Activated gamma-delta T cell (primary cell): ENCODE measurements at regions not wholly inside any gene's neighbourhood (a gene's known extent, or its start where the extent isn't known, plus 50 kb on each side); places are given as distances from the start of the nearest gene placed in this dataset.

Source experiments
- DNase-seq: peaks from one replicate; lab custom pipeline; 2025; lab: John Stamatoyannopoulos, UW

DNA sequence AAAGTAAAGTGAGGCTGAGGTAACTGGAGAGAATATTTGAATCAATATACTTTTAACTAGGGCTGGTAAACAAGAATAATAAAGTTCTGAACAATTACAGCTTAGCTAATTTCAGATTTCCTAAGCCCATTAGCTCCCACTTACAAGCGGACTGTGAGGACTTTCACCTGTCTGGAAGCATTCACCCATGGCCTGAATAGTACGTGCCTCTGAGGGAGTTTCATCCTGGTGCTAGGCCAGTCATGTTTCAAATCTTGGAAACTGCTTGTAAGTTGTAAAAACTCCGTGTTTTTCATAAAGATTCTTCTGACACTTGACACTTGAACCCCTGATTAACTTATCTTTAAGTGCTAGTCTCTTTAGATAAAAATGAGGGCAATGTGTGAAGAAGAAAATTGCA, 975.2 kb upstream of the GHITM start:
- DNase-seq = no peak

DNA sequence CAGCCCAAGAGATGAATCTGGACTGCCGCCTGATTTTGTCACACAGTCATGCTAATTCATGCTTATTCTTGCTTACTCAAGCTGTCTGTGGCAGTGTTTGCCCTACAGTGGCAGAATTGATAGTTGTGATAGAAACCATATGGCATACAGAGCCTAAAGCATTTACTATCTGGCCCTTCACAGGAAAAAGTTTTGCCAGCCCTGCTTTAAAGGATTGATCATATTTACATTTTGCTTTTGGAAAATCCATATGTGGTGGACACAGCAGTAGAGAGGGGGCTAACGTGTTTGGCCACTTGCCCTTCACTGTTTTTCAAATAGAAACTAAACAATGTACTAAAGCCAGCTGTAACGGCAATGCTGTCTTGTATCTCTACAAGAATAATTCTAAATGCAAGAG, 974.0 kb upstream of the GHITM start:
- no peak for DNase-seq

DNA sequence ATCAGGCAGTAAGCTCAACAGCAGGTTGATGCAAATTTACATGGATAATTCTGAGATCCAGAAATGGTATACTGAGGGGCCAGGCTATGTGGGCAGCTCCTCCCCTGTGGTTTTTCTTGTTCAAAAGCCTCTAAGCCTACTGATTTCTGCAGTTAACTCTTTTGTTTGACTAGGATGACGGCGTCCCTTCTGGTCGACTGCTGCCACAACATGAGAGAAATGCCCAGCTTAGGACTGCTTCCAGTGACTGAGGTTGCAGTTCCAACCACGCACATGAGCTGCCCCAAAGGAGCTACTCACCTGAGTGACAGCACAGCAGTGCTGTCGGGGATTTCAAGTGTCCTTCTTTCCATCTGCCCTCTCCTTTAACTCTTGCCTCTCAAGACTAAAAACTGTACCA, 973.0 kb upstream of the GHITM start:
- no peak for DNase-seq

DNA sequence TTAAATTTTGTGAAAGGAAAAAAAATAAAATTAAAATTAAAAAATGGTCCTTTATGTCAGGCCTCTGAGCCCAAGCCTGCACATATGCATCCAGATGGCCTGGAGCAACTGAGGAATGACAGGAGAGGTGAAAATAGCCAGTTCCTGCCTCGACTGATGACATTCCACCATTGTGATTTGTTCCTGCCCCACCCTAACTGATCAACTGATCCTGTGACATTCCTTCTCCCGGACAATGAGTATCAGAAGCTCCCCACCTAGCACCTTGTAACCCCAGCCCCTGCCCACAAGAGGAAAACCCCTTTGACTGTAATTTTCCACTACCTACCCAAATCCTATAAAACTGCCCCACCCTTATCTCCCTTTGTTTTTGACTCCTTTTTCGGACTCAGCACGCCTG, 972.2 kb upstream of the GHITM start:
- no peak for DNase-seq

DNA sequence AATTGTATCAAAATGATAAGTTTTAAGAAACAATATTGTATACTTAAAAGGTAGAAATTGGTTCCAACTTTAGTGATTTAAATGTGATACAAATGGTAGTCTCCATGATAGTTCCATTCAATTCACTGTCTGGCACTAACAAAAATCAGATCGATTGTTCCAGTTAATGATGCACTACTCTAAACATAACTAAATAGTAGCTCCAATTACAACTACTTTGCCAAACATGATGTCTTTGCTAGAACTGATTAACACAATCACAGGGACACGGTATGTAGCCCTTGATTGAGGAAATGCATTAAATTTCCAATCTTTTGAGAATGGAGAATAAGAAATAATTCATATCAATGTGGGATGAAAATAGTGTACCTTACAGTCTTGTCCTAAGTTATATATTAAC, 962.4 kb upstream of the GHITM start:
- DNase-seq = no peak

DNA sequence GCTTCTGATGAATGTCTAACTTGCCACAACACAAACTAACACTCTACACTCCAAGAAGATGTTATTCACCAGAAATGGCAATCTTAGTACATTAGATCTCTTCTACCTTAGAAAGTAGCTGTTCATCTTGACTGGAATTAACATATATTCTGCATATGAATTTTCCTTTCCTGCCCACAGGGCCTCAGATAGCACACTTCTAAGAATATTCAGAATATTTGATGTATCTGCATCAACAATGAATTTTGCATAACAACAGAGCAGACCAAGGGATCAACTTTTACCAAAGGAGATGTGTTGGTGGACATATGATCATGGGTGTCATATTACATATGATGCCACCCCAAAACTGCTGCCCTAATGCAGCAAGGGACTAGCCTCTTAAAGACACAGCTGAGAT, 960.8 kb upstream of the GHITM start:
- DNase-seq = no peak

DNA sequence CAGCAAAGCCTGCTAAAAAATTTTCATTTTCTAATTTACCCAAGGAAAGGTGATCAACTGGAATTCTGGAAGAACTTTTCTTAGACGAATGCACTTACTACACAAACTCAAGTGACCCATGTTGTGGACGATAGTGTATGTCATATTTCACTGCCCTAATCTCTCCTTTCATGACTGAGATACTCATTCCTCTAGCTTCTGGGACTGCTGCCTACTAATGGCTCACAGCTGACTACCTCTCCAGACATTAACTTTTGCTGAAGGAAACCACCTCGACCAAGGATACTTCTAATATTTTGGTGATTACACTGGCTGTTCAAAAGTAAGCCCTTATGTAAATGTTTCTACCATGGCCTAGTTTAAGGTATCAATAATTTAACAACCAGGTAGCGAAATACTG, 959.9 kb upstream of the GHITM start:
- no peak for DNase-seq

DNA sequence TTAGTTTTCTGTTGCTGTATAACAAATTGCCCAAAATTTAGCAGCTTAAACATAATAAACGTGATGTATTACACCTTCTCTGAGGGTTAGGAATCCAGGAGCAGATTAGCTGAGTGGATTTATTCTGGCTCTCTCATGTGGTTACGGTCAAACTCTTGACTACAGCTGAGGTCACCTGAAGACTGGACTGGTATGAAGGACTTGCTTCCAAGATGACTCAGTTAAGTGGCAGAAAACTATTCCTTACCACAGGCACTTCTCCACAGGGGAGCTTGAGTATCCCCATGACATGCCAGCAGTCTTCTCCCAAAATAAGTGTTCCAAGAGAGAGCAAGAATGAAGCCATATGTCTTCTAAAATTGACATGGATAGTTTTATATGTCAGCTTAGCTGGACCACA, 957.2 kb upstream of the GHITM start:
- no peak for DNase-seq

DNA sequence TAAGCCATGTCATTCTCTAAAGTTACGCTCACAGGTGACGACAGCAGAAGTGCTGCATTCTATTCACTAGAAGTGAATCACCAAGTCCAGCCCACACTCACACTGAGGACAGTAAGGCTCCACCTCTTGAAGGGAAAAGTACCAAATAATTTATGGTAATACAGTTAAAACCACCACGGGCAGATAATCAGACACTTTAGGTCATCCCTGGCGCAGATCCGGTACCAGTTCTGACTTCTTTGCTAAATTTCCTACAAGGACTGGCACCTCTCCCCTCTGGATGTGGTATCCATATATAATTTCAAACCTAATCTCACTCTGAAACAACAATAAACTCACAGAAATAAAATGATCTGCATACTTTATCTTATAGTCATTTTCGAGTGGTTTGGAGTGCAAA, 954.7 kb upstream of the GHITM start:
- DNase-seq = no peak

DNA sequence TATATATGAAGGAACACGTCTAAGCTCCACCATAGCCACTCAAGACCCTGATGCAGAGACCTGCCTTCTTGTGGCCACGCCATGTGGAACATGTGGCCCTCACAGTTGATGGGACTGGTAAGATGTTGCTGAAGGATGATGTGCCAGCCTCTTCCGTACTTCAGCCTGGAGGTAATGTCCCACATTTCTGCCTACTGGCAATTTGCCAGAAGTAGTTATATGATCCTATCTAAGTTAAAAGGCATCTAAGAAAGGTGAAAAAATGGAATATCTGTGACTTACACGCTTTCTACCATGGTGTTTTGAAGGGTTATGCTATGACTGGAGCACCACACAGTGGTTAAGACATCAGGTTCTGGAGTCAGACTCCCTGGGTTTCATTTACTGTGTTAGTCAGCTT, 948.7 kb upstream of the GHITM start:
- no peak for DNase-seq

DNA sequence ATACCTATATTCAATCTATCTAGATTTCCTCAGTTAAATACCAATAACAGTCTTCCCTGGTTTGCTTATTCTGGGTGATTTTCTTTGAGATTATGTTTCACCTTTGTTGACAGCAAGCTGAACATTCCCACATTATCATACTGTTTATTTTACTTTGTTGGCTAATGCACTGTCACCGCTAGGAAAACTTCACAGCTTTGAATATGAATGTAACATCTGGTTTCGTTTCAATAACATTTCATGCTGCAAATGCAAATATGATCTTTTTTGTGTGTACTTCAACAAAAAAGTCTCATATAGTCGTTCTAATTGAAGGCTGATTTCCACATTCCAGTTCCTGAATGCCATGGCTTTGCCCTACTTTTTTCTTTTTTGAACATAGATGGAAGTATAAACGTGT, 946.3 kb upstream of the GHITM start:
- DNase-seq = no peak

DNA sequence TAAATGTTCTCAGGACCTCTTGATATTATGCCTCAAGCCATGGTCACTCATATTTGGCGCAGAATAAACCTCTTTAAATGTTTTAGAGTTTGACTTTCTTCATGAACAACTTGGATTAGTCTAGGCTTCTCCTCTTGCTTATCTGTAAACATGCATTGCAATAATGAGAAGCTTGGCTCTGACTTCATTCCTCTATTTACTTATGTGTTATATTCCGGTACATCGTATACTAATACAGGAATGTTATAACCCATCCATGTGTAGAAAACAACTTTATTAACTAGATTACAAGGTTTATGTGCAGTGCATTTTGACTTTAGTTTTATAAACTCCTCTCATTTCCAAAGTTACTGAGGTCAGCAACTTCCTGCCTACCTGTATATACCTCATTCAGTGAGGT, 944.3 kb upstream of the GHITM start:
- no peak for DNase-seq

DNA sequence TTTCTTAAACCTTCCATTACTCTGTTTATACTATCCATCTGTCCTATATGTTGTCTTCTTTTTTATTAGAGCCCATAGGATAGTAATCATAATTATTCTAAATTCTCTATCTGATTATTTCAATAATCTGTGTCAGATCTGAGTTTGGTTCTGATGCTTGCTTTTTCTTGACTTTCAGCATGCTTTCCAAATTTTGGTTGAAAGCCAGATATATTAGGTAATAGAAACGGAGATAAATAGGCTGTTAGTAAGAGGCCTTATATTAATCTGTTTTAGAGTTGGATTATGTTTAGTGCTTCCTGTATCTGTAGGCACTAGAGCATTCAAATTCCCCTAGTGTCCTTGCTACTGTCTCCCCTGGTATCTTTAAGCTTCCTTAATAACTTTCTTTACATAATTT, 939.9 kb upstream of the GHITM start:
- no peak for DNase-seq

DNA sequence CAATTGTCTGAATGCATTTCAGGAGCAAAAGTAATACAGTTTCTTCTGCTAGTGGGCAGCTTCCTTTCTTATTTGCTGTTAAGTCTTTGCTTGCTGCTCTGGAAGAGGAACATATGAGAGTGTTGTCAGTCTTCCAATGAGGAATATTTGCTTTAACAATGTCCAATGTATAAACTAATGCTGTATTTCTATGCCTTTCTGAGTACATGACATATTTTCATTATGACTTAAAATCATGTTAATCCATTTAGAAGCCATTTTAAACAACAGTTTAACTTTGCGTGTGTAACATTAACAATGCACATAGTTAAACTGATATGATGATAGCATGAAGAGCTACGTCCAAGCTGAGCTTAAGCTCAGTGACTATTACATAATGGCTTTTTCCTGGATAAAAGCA, 933.4 kb upstream of the GHITM start:
- DNase-seq = no peak

DNA sequence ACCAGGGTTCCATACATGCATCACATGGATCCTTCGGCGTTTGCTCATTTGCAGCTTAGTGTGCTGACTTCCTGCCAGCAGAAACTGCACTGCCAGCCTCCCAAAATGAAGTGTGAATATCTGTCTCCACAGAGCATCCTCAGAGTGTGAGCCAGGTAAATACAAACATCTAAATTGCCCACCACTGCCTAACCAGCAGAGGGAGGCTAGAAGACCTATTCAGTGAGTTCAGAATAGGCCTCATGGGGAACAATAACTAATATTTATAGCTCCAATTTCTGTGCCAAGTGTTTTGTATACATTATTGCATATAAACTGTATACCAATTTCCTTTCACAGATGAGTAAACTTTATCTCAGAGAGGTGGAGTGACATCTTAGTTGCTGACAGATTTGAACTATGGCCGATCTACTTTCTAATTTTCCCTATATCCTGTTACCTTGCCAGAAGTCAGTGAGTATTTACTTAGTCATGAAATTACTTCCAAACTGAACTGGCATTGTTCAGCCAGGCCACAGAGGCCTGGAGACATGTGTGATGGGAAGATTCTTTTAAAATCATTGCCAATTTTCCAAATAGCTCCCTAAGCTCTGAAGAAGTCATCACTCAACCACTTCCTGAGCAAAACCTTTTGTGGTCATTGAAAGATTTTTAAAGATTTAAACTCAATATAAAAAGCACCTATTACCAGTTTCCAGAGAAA, 926.5 kb upstream of the GHITM start:
- no peak for DNase-seq

DNA sequence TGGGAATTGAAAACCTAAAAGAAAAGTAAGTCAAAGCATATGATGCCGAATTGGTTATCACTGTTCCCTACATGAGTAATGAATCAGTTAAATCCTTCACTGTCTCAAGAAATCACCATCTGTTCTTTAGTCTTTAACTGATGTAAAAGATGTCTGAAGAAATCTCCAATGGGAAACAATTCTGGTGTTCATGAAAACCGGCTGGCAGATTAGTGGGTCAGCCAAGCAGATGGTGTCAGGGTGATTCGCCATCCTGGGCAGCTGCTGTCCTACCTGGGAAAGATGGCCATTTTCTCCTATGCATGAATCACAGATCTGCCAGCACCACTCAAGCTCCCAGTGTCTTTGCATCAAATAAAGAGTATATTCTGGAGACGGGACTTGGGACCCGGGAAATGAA, 925.2 kb upstream of the GHITM start:
- DNase-seq = no peak

DNA sequence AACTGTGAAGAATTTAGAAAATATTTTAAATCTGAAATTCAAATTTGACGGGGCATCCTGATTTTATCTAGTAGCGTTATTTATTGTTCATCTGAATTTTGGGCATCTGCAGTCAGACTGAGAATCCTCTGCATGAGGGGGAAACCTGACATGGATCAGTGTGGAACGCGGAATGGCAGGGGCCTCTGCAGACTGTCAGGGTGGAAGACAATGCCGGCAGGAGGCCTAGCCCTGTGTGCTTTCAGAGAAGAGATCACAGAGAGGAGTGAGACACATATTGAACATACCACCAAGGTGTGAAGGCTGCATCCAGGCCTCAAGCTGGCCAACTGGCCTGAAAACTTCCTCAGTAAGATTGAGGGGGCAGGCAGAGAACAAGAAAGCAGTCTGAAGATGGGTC, 921.1 kb upstream of the GHITM start:
- no peak for DNase-seq

DNA sequence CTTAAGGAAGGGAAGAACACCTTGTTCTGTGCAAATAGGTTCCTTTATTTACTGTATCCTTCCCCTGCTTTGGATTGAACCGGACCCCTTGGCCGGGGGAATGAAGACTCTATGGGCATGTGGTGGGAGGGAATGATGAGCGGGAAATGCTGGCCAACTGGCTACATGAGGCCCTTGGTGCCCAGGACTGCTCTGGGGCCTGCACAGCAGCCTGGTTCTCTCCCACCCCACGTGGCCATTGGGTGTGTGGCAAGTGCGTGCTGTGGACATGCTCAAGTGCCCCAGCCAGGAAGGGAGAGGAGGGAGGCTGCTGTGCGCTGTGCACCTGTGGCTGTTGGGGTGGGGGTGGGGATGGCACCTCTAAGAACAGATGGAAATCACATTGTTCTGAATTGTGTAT, 917.0 kb upstream of the GHITM start:
- DNase-seq = no peak

DNA sequence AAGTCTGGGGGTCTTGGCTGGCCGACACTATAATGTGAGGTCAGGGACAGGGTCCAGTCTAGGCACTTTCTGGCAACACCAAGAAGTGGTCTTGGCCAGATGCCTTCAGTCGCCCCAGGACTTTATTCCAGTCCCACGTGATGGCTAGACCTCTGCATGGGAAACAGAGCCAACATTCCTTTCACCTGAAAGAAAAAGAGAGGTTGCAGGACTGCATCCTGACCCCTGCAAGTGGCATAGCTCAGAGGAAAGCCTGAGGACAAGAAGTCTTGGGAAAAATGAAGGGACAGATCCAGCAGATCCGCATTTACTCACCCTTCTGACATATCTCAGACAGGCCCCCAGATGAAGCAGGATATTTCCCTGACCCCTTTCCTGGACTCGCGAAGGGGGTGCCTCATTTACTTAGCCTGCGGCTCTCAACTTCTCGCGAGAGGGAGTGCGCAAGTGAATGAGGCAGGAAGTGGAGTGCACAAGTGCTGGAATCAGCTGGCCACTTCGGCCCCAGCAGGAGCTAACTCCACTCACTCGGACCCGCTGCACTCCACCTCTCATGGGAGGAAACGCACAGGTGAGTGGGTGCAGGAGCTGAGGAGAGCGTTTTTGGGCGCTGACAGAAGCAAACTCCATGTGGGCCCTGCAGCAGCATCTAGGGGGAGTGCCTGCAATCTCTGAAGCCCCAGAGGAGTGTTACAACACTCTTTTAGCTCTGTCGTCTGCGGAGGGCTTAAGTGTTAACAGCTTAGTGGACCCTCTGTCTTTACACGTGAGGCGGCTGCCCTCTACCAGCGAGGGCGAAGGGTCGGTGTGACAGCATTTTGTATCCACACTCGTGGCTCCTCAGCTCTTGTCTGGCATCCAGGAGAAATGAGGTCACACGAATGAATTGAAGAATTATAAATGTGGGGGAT, 916.2 kb upstream of the GHITM start:
- no peak for DNase-seq

DNA sequence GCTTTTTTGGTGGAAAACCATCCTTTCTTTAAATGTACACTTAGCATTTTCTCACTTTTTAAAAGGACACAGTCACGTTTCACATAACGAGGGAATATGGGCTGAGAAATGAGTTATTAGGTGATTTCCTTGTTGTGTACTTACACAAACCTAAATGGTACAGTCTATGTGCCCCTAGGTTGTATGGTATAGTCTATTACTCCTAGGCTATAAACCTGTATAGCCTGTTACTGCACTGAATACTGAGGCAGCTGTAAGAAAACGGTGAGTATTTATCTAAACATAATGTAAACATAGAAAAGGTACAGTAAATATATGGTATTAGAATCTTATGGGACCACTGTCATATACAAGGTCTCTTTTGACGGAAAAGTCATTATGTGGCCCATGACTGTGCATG, 913.5 kb upstream of the GHITM start:
- DNase-seq = no peak

DNA sequence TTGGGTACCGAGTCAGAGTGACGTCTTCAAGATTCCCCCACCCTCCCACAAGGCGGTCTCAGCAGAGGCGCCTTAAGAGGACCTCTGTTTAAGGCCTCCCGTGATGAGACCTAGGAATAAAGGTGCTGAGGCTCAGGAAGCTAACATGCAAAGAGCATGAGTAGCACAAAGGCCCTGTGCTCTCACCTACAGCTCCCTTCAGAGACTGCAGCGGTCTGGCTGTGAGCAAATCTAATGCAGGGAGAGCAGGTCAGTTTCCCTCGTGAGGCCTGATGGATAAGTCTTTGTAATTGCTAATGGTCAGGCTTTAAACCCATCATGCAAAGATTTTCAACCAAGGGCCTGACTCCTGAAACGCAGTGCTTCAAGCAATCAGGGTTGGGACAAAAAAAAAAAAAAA, 909.3 kb upstream of the GHITM start:
- DNase-seq = no peak

DNA sequence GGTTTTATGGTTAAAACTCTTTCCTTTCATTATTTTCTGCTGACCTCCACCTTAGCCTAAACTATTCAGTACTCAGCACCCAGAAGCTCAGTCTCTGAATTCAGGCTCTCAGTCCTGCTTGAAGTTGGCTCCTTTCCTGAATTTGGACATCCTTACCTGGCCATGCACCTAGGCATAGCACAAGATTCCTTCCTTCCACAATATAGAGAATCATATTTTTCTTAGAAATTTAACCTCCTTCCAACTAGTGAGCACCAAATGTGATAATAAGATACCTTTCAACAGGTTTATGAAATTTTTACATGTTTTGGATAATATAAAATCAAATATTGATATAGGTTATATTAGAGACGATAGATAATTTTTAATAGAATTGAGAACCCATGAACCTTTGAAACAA, 905.6 kb upstream of the GHITM start:
- no peak for DNase-seq

DNA sequence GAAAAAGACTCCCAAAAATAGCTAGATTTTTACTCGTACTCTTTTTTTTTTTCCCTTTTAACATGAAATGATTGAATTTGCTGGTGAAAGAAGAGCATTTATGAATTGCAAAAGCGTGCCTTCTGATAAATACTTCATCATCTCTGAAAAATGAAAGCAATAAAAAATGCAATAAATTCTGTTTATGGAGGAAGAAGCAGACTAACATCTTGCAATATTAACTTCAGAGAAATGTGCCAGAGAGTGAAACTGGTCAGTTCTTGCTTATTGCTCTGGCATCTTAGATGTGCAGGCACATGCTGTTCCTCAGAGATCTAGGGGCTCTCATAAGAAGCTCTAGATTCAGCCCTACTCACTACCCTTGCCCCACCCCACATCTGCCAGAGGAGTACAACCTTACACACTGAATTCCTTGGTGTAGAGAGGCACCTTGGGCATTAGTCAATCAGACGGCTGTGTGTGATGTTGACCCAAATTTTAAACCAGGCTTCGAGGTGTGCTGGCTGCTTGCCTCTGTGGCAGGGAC, 891.1 kb upstream of the GHITM start:
- DNase-seq = no peak
